CMK (cell line): ENCODE measurements at regions not wholly inside any gene's neighbourhood (a gene's known extent, or its start where the extent isn't known, plus 50 kb on each side); places are given as distances from the start of the nearest gene placed in this dataset.

ENCODE experiments used
- DNase-seq: peaks from one replicate; pipeline ENCODE4 v3.0.0-alpha.2; 2010; ENCODE audit warnings: low read depth

DNA sequence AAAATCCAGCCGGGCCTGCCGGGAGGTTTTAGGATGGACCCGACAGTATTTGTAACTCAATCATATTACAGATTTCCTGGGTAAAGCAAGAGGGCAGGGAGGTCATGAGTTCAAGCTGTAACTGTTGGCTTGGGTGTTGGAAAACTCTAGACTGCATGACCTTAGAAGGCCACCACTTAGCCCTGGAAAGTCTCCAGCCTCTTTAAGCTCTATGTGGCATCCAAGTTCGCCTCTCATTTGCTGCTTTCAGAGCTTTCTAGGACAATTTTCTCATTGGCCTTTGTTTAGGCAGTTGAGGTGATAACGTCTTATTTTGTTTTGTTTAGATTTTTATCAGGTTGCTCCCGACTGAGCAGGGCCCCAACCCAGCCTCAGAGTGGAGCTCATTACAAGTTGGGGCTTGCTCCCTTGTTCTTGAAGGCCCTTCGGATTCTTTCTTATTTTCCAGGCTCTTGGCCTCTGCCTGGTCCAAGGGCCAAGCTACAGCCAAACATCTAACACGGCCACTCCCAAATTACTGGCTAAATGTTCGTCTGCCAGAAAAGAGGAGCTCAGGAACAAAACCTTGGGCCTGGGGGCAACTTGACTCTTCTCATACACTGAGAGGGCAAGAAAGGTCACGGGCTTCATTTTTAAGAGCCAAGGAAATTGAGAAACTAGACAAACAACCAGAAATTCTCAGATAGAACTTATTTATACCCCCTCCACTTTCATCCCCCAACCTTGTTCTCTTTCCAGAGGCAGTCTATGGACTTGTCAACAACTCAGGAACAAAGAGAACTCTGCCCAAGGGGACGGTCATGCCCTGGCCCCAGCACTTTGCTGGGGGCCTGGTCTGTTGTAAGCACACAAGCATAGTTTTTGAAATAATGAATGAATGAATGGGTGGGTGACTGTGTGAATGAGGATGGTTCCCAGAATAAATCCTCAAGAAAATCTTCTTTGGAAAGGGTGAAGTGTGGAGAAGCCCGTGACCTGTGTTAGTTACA lies 526.9 kb downstream of the BNC2 start:
- no peak for DNase-seq

- DNase-seq: no peak
These were observed 526.1 kb downstream of the BNC2 start for GRCh38 chr9:16344343-16344742.

- no peak for DNase-seq
These were observed 524.6 kb downstream of the BNC2 start for GRCh38 chr9:16345902-16346301.

- DNase-seq: no peak
These were observed 522.6 kb downstream of the BNC2 start for GRCh38 chr9:16347886-16348285.

DNA sequence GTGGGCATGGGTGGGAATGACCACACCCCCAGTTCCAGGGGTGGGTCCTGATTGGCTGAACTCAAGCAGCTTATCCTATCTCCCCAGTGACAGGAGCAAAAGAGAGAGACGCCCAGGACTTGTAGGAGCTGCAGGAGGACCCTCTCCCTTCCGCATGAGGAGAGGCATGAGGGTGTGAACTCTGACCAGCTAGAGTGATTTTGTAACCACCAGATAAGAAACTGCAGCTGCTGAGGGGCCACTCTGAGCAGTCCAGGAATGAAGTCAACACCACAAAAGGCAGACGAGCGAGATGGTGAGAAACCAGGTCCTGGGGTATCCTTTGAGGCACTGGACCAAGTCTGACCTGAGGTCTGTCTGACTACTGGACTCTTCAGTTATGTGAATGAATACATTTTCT lies 521.9 kb downstream of the BNC2 start:
- DNase-seq: no peak

DNA sequence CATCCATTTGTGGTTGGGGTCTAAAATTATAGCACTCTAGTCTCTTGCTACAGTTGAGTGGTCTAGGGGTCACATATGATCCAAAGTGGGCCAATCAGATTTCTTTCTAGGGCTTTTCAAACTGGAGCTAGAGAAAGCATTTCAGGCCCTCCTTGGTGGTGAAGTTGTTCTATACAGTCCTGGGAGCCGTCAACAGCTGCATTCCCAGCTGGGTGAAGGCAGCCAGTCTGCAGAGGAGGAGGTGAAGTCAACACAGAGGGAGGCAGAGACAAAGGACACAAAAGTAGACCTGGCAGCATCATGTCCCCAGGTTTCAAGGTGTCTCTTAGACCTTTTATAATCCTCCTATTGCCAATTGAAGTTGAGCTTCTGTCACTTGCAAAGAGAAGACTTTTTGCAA lies 518.2 kb downstream of the BNC2 start:
- DNase-seq: no peak

- DNase-seq: no peak
These were observed 517.6 kb downstream of the BNC2 start for GRCh38 chr9:16352791-16353401.

GRCh38 chr9:16356196-16356765 lies 514.2 kb downstream of the BNC2 start:
- no peak for DNase-seq

DNA sequence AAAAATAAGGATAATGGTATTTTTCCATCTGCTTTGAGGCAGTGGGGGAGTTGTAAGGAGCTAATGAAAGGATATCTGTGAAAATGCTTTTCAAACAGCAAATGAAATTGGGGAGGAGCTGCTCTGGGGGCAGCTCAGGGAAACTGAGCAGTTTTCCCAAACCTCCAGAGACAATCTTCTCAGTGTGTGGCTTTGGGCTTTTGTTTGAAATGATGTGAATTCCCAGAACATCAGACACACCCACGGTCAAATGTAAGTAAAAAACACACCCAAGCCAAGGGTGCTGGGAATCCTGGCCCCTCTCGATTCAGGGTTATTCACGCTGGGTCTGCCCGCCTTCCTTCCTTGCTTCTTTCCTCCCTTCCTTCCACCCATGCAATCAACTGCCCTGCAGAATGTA lies 512.6 kb downstream of the BNC2 start:
- no peak for DNase-seq

DNA sequence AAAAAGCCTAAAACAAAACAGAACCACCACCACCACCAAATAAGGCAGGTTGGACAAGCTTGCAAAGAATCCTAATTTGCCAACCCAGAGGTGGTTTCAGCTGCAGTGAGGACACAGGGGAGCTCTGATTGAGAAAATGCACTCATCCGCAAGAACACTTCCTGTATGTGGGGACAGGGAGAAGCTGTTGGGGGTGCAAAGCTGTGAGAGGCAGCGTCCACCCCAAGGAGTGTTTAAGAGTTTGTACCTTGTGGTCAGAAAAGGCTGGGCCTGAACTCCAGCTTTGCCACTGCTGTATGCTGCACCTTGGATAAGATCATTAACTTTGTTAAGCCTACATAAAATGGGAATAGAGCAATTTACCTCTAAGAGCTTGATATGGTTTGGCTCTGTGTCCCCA lies 511.7 kb downstream of the BNC2 start:
- DNase-seq: no peak
